NCI-H2227 (cell line): ENCODE measurements at regions not wholly inside any gene's neighbourhood (a gene's known extent, or its start where the extent isn't known, plus 50 kb on each side); places are given as distances from the start of the nearest gene placed in this dataset.

ENCODE experiments used
- DNase-seq: peaks from one replicate; lab custom pipeline; 2025; ENCODE audit not compliant: unreplicated experiment; lab: John Stamatoyannopoulos, UW

DNA sequence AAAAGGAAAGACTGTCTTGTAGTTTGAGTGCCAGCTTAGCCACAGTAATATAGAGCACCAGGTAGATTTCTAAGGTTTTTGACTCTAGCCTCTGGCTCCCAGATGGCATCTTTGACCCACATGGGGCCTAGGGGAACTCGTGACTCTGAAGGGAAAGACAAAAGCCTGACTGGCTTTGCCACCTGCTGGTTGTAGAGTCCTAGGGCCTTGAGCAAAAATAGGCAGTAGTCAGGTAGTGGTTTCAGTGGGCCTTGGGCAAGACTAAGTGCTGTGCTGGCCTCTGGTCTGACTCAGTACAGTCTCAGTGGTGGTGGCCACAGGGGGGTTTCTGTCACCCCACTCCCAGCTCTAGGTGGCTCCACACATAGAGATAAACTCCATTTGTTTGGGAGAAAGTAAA, 349.4 kb downstream of the FAM181B start:
- DNase-seq = no peak

DNA sequence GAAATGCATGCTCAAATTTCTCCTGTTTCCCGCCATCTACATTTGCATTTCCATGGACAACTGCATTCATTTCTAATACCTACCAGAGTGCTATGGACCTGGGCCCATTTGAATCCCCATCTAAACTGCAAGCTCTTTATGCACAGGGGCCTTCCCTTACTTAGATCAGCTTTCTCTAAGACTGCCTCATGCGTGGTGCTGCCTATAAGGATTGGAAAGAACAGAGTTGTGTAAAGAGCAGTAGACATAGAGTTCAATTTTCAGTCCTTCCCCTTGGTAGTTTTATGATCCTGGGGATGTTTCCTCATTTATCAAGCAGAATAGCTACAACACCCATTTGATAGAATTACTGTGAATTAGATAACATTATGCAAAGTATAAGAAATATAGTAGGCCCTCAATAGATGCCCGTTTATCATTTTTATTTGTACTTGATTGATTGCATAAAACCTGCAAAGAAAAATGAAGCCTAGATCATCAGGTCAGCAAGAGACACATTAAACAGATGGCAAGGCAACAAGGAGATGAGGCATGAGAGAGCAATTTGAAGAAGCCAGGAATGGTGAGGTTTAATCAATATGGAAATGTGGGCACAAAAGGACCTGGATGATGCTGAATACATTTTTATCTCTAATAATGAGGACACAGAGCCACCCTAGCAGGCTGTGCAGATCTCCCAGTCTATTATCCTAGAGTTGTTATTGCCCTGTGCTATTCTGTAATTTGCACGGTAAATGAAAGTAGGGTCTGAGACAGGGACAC, 359.7 kb downstream of the FAM181B start:
- DNase-seq = no peak

DNA sequence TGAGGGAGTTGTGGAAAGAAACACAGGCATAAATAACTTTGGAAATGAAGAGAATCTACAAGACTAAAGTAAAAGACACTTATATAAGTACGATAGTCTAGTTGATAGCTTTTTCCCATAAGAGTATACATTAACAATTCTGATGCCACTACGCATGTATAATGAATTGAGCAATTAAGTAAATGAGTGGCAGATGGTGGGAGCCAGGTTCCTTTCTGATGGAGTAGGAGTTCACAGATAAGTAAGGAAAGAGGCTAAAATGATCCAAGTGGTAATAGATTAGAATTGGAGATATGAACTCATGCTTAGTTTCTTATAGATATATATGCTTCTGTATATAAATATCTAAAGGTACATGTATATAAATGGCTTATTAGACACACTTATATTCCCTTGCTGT, 368.3 kb downstream of the FAM181B start:
- DNase-seq = no peak

DNA sequence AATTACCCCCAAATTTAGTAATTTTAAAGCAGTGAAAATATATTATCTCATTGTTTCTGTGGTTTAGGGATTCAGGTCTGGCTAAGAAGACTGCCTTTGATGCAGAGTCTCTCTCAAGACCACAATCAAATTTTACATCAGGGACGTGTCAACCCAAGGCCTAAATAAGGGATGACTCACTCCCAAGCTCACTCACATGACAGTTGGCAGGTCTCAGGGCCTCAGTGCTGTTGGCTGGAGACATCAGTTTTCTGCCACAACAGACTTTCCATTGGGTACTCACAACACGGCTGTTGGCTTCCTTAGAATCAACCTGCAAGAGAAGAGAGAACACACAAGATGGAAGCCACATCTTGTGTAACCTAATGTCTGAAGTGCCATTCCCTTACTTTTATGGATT, 377.3 kb downstream of the FAM181B start:
- no peak for DNase-seq

GRCh38 chr11:82355313-82355823, 378.3 kb downstream of the FAM181B start:
- no peak for DNase-seq

DNA sequence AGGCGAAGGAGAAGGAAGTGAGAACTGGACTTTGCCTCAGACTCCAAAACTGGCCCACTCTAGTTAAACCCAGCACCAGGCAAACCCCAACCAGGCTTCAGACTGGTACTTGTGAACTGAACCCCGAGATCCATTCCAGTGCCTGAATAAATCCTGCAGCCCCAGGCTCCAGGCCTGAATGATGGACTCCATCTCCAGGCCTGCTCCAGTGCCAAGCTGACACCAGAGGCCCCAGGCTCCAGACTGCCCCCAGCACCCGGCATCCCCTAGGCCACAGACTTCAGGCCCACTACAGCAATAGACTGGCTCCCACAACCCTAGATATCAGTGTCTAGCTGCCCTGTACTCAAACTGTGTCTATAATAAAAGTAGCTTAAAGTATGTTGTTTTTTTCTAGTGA, 406.8 kb downstream of the FAM181B start:
- no peak for DNase-seq

DNA sequence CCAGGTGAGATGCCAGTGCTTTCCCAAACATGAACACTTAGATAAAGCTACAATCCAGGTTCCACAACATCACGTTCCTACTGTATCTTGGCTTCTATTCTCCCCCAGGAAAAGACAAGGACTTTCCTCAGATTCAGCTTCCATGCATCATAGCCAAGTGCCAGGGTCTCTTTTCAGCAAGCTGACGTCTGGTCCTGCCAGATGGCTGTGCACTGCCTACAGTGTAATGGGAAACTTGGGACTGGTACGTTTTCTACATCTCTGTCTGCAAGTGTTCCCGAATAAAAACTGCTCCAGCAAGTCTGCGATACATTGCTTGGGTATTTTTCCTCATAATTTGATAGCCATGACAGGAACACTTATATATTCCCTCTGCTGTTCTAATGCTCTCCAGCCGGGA, 412.5 kb downstream of the FAM181B start:
- no peak for DNase-seq

DNA sequence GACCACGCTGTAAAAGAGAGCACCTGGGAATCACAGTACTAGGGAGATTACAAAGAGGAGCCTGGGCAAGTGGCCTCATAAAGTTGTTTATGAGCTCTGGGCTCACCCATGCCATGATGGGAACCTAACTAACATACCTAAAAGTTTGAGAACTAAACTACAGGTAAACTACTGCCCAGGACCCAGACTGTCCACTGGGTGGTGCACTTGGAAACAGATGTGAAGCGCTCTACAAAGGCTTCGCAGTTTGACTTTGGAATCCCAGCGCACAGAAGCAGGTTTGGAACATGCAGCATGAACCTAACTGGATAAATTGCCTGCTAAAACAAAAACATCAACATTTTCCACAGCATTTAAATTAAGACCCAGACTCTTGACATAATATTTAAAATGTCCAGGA, 418.6 kb downstream of the FAM181B start:
- DNase-seq = no peak

GRCh38 chr11:82308979-82309378, 424.7 kb downstream of the FAM181B start:
- DNase-seq = no peak

- DNase-seq = no peak
Observed at GRCh38 chr11:82305123-82305522, 428.5 kb downstream of the FAM181B start.

DNA sequence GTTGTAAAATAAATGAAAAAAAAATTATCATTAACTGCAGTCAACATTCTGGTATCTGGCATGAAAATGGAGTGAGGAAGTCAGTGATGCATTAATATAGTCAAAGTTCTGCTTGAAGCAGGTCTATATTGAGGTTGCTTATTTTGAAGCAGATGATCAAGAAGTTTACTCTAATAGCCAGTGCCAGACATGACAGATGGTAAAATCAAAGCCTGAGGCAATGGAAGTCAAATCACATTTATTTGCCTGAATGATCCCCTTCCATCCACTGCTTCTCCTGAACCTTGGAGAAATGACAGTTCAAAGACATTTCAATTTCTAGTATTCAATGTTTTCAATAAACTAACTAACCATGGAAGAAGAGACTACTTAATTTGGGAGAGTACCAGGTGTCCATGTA, 430.0 kb downstream of the FAM181B start:
- DNase-seq = no peak

DNA sequence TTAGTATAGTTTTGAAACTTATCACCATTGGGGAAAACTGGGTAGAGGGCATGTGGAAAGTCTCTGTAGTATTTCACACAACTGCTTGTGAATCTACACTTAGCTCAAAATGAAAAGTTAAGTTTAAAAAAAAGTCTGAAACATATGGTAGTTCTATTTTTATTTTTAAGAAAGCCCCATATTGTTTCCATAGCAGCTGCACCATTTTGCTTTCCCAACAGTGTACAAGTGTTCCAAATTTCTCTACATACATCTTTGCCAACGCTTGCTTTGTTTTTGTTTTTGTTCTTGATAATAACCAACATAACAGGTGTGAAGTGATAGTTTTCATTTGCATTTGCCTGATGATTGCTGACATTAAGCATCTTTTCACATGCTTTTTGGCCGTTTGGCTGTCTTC, 445.2 kb downstream of the FAM181B start:
- no peak for DNase-seq

- DNase-seq = no peak
Observed at GRCh38 chr11:82270870-82271269, 462.8 kb downstream of the FAM181B start.

GRCh38 chr11:82268627-82269026, 465.0 kb downstream of the FAM181B start:
- DNase-seq = no peak

DNA sequence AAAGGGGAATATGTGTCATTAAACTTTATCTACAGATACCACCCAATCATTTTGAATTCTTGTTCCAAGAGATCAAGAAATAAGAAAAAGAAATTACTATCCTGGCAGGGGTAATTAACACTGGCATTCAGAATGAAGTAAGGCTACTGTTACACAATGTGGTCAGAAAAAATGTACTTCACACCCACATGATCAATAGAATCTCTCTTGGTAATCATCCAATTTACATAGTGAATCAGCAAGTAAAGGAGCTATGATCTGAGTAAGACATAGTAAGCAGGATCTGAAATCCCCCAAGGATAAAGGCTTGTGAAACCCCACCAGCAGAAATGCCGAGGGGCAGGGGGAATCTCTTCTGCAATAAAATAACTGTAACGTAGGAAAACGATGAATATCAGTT, 466.5 kb downstream of the FAM181B start:
- DNase-seq = no peak

DNA sequence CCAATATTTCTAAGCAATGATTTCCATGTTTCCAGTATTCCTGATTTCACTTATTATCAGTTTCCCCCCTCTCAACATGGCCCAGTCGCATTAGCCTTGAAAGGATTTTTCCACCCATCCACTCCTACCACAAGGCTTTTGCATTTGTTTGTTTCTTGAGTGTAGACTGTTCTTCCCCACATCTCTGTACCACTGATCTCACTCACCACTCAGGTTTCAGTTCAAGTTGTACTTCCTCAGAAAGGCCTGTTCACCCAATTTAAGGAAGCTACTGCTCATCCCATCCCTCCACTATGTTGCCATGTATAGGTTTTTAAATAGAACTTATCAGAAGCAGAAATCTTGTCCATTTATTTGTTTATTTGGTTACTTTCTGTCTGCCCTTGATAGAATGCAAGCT, 472.3 kb downstream of the FAM181B start:
- no peak for DNase-seq

- DNase-seq = no peak
Observed at GRCh38 chr11:82250047-82250446, 483.6 kb downstream of the FAM181B start.

- DNase-seq = no peak
Observed at GRCh38 chr11:82246926-82247325, 486.7 kb downstream of the FAM181B start.

DNA sequence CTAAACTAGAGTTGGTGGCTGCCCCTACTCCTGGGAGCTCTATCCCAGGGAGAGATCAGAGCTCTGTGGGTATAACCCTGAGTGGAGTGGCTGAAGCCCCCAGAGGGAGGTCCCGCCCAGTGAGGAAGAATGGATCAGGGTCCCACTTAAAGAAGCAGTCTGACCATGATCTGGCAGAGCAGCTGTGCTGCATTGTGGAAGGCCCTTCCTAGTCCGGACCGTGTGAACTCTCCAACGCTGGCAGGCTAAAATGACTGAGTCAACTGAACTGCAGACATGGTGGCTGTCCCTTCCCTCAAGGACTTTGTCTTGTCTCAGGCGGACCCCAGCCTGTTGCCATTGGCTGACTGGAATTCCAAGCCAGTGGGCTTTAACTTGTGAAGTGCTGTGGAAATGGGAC, 494.2 kb downstream of the FAM181B start:
- DNase-seq = no peak

DNA sequence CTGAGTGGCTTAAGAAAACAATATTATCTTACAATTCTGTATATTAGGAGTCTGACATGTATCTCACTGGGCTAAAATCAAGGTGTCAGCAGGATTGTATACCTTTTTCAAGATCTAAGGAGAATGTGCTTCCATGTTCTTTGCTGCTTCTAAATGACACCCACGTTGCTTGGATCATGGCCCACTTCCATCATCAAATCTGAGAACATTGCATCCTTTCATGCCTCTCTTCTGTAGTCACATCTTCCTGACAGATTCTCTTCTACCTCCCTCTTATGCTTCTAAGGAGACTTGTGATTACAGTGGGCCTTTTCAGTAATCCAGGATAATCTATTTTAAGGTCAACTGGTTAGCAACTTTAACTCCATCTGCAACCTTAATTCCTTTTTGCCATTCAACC, 499.4 kb downstream of the FAM181B start:
- no peak for DNase-seq

DNA sequence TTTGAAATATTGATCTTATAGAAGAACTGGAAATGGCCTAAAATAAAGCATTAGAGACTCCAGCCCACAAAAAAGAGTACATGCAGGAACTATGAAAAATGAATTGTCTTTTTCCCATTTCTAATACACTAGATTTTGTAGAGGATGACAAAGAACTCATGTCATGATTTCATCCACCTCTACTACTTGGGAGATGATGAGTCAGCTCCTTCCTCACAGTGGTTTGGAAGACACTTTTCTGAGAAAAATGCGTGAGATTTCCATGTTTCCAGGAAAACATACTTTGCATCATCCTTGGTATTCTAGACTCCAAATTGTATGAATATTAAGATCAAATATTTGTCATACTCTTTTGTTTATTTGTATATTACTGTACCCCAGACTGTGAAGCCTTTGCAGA, 500.5 kb downstream of the FAM181B start:
- DNase-seq = no peak

DNA sequence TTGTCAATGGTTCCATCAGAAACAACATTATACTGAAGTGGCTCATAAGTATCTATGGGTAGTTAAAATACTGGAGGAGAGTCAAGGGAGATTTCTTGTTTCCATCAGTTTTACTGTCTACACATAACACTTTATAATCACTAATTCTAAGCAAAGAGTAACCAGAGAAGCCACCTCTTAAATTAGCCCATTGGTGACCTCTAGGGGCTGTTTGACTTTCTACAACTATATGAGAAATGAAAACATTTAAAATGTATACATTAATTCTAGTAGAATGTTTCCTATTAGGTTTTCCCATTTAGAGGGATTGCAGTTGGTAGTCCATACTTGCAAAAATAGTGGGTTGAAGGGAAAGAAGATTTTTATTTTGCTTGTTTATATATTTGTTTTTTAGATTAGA, 504.3 kb downstream of the FAM181B start:
- no peak for DNase-seq

DNA sequence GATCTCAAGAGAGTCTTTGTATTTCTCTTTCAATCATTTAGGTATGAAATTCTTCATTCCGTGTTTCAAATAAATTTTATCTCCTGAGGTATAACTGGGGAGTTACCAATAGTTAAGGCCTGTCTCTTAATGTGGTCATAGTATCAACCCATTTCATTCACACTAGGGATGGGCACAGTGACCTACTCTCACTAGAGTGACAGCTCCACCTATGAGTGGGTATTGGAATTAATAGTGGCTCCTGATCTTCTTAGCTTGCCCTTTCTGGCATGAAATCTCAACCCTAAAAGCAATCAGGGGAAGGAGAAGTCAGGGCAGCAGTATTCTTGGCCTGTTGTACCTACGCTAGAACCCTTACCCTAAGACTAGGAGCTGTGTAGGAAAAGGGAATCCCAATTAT, 507.7 kb downstream of the FAM181B start:
- DNase-seq = no peak
